HG02852 (cell line): ENCODE measurements at regions not wholly inside any gene's neighbourhood (a gene's known extent, or its start where the extent isn't known, plus 50 kb on each side); places are given as distances from the start of the nearest gene placed in this dataset.
"Not testable (repeated sequence)": the region's sequence is repeated elsewhere in the genome, so short reads cannot be mapped to it uniquely, and the experiment has no call there.

ENCODE experiments used
- ATAC-seq: cut with Tn5 transposase; IDR thresholded peaks from one replicate; pipeline ENCODE4 v1.9.1; 2021; ENCODE audit warnings: mild to moderate bottlenecking, moderate library complexity; ENCODE audit not compliant: unreplicated experiment

DNA sequence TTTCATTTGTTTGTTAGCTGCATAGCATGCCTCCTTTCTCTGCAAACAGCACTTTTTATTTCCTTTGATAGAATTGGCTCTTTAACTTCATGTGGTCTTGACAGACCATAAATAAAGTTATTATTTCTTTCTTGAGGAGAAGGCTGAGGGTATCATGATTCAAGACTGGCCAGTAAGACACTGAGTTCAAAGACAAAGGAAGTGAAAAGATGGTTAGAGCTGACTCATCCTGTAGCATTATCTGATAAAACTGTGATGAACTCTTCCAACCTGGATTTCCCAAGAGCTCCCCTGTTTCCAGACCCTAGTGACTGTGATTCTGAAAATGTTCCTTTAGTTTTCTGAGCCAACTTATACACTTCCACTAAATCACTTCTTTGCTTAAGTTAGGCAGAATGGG is 179.3 kb upstream of the FAT3 start:
- ATAC-seq, result no peak

DNA sequence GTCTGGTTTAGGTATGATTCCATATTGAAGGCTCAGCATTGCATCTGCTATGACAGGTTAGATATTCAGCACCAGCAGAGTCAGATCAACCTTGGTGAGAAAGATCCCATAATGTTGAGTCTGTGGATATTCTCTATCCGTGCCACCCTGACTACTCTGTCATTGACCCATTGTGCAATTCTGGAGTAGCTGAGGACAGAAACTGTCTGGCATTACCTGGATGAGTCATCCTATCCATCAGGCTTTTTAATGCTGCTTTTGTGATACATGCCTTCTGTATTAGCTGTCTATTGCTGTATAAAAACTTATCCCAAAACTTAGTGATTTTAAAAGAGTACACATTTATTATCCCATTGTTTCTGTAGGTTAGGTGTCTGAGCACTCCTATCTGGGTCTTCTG is 189.1 kb upstream of the FAT3 start:
- ATAC-seq, result no peak

GRCh38 chr11:92027136-92027535 is 197.5 kb upstream of the FAT3 start:
- not testable (repeated sequence) for ATAC-seq

DNA sequence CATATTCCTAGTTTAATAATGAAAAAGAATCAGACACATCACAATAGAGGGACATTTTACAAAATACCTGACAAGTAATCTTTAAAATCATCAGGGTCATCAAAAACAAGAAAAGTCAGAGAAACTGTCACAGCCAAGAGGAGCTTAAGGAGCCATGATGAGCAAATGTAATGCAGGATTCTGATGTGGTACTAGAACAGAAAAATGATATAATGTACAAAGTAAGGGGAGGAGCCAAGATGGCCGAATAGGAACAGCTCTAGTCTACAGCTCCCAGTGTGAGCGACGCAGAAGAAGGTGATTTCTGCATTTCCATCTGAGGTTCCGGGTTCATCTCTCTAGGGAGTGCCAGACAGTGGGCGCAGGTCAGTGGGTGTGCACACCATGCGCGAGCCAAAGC is 198.0 kb upstream of the FAT3 start:
- no peak for ATAC-seq

GRCh38 chr11:92024788-92025187 is 199.8 kb upstream of the FAT3 start:
- no peak for ATAC-seq

- no peak for ATAC-seq
These were observed 202.1 kb upstream of the FAT3 start for GRCh38 chr11:92022499-92022898.

GRCh38 chr11:92018332-92018731 is 206.3 kb upstream of the FAT3 start:
- ATAC-seq, result no peak

DNA sequence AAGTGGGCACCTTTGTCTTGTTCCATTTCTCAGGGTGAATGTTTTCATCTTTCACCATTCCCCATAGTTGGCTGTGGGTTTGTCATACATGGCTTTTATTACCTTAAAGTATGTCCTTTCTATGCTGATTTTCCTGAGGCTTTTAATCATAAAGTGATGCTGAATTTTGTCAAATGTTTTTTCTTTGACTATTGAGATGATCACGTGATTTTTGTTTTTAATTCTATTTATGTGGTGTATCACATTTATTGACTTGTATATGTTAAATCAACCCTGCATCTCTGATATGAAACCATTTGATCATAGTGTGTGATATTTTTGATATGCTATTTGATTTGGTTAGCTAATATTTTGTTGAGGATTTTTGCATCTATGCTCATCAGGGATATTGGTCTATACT is 216.4 kb upstream of the FAT3 start:
- ATAC-seq, result no peak

- no peak for ATAC-seq
These were observed 222.1 kb upstream of the FAT3 start for GRCh38 chr11:92002568-92002967.

- ATAC-seq, result no peak
These were observed 226.1 kb upstream of the FAT3 start for GRCh38 chr11:91998481-91998880.

DNA sequence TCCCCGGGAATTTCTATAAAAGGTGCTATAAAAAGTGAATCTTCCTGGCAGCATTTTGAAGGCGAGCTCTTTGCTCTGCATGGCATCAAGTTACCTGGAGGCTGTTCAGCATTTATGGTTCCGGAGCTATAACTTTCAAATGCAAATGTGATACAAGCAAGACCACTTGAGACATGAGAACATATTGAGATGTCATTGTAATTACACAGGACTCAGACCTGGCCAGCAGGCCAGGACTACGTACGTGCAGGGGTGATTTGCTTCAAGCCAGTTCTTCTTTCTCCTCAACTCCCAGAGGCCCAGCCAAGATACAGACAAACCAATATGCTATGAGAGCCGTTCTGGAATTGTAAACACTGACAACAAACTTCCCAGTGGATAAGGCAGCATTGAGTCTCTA is 227.4 kb upstream of the FAT3 start:
- ATAC-seq, result no peak

DNA sequence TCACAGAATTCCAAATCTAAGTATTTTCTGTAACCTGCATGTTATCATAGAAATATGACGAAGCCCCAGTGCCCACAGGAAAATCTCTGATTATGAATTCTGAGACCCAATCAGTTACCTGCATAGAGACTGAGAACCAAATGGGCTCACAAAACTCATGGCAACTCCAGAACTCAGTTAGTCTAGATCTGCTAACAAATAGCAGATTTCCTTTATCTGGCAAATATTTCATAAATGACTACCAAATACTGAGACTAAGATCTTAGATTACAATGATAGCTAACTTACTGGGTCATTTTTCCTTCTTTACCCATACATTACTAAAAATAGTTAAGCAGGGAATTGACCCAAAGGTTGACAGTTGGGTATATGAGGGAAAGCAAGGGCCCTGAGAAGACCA is 228.1 kb upstream of the FAT3 start:
- ATAC-seq, result no peak

- ATAC-seq, result not testable (repeated sequence)
These were observed 236.2 kb upstream of the FAT3 start for GRCh38 chr11:91988443-91988842.

DNA sequence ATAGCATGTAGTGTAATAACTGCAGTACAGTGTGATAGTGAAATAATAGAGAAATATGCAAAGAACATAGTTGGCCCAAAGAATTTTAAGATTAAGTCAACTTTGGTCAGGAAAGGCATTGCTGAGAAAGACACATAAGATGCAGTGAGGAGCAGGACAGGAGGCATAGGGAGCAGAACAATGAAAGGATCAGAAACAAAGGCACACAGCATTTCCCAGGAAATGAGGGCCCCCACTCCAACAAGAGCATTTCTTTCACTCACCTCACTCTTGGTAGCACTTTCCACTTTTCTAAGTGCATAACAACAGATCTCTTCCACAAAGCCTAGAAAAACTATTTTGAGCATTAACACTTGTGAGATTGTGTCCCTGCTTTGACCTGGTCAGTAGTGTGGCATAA is 238.4 kb upstream of the FAT3 start:
- ATAC-seq, result no peak

- ATAC-seq, result no peak
These were observed 240.5 kb upstream of the FAT3 start for GRCh38 chr11:91984033-91984584.

- ATAC-seq, result no peak
These were observed 242.6 kb upstream of the FAT3 start for GRCh38 chr11:91981995-91982394.

DNA sequence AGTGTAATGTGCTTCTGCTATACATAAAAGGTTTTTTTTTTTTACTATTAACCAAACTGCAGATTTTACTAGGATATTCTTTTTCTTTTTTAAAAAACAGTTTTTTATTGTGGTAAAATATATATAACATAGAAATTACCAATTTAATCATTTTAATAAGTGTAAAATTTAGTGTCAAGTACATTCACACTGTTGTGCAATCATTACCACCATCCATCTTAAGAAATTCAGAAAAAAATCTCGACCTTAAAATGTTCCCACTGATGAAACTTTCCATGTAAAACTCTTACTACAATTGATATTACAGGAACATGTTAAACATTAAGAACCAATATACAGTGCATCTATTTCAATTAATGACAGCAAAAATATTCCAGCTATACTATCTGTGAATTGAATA is 244.8 kb upstream of the FAT3 start:
- ATAC-seq, result no peak

- no peak for ATAC-seq
These were observed 245.9 kb upstream of the FAT3 start for GRCh38 chr11:91978747-91979146.

- ATAC-seq, result no peak
These were observed 251.9 kb upstream of the FAT3 start for GRCh38 chr11:91972665-91973266.

DNA sequence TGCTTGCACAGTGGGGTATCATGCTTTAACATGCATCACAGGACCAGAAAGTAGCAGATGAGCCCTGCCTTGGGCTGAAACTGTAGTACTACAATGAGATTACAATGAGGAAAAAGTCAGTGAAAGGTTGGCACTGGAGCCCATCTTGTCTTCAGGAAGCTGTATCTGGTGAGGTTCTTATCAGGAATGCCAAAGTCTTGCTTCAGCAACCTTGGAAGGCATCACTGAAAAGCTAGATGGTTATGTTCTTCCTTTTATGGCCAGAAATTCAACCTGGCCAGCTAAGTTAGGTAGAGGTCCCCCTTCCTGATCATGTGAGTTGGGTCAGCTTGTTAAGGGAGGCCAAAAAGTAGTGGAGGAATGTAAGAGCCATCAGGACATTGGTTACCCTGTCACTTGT is 254.0 kb upstream of the FAT3 start:
- no peak for ATAC-seq

GRCh38 chr11:91969486-91969885 is 255.1 kb upstream of the FAT3 start:
- no peak for ATAC-seq

DNA sequence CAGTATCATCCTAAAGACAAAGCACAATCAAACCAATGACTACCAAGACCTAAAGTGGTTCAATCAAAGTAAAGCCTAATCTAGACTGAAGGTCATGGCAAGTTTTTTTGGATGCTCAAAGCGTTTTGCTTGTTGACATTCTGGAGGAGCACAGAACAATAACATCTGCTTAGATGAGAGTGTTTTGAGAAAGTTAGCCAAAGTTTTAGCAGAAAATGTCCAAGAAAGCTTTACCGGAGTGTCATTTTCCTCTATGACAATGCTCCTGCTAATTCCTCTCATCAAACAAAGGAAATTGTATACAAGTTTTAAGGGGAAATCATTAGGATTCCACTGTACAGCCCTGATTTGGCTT is 256.9 kb upstream of the FAT3 start:
- no peak for ATAC-seq

- ATAC-seq, result no peak
These were observed 257.5 kb upstream of the FAT3 start for GRCh38 chr11:91967026-91967690.
